Prostate gland (tissue), 2 donors: ENCODE measurements at regions not wholly inside any gene's neighbourhood (a gene's known extent, or its start where the extent isn't known, plus 50 kb on each side); places are given as distances from the start of the nearest gene placed in this dataset.

Source experiments
- CTCF ChIP-seq, 4 experiments: fragments of 200-600 bp in 2 of 4; fragments of 450-650 bp in 2 of 4; sonication (generic) in 2 of 4; IDR thresholded peaks; 1 replicate in 3 of 4; 2 replicates in 1 of 4; pipeline ENCODE4 v1.5.1; 2016 to 2019; ENCODE audit warnings: antibody characterized with exemption in 4 of 4, mild to moderate bottlenecking in 2 of 4, moderate library complexity in 2 of 4
- POLR2AphosphoS5 ChIP-seq: sonication (generic); formaldehyde crosslinking; IDR thresholded peaks from one replicate; pipeline ENCODE4 v1.6.1; 2017; ENCODE audit warnings: antibody characterized with exemption

GRCh38 chr6:151709329-151709728 lies 98.2 kb upstream of the ESR1 start:
- TF ChIP-seq POLR2AphosphoS5 = no peak
- no peak for TF ChIP-seq CTCF (IDR thresholded peaks at IDR 0.05)
